ENCODE measurements at regions not wholly inside any gene's neighbourhood (a gene's known extent, or its start where the extent isn't known, plus 50 kb on each side); places are given as distances from the start of the nearest gene placed in this dataset.
"Not testable (repeated sequence)": the region's sequence is repeated elsewhere in the genome, so short reads cannot be mapped to it uniquely, and the experiment has no call there.

GRCh38 chr4:82301390-82301789, 72.4 kb downstream of the HNRNPD start:
- not testable (repeated sequence) for DNase-seq (ENCODE audit: low read depth)

GRCh38 chr4:82293304-82293703, 80.5 kb downstream of the HNRNPD start:
- no peak for DNase-seq (ENCODE audit: low read depth)

- DNase-seq (ENCODE audit: low read depth), result no peak
Observed at GRCh38 chr4:82287720-82288119, 86.1 kb downstream of the HNRNPD start.

DNA sequence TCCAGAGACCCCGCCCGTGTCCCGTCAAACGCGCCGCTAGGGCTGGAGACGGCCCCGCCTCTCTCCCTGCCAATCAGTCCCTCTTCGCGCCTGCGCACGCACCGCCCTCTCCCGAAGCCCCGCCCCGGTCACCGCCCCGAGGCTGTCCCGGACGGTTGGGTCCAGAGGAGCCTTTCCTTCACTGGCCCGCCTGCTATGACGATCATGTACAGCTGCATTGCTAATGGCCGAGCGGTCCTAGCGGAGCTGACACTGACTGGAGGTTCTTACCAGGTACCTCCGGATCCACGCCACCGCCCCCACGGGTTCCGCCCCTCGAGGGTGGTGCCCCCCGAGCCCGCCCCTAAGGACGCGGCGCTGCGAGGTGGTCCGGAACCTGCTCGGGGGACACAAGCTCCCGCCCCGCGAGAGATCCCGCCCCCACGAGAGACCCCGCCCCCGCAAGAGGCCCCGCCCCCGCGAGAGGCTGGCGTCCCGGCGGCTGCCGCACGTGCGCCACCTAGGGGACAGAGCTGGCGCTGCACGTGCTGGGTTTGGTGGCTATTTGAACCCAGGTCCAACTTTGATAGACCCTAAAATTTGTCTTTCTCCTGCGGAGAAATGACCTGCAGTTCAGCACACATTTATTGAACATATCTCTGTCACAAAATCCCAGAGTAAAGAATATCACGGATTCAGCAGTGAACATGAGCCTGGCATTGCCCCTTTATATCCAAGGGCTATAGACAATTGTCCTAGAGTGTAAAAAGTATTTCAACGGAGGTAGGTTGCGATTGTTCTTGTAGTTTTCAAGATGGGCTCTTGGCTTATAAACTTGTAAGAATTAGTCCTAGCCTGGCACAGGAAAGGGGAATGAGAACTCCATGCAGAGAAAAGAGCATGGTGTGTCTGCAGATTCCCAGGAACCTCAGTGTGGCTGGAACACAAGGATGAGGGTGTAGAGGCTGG, 88.7 kb downstream of the HNRNPD start:
- DNase-seq (ENCODE audit: low read depth), result peak; percentile 97

GRCh38 chr4:82284475-82284857, 89.3 kb downstream of the HNRNPD start:
- no peak for DNase-seq (ENCODE audit: low read depth)

DNA sequence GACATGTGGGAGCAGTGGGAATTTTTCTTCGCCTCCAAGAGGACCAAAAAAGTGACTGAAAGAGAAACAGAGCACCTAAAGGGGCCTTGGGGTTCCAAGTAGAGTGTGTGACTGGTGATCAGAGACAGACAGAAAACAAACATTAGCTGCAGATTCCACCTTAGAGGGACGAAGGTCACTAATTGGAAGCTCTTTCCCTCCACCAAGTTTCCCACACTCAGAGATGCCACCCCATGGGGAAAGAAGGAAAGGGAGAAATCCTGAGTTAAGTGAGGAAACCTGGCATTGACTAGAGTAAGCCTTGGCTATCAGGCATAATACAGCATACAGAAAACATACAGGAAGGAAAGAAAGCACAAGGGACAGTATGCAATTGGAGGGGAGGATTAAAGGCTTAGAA, 90.9 kb downstream of the HNRNPD start:
- no peak for DNase-seq (ENCODE audit: low read depth)

DNA sequence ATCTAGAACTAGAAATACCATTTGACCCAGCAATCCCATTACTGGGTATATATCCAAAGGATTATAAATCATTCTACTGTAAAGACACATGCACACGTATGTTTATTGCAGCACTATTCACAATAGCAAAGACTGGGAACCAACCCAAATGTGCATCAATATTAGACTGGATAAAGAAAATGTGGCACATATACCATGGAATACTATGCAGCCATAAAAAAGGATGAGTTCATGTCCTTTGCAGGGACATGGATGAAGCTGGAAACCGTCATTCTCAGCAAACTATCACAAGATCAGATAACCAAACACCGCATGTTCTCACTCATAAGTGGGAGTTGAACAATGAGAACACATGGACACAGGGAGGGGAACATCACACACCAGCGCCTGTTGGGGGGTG, 94.2 kb downstream of the HNRNPD start:
- DNase-seq (ENCODE audit: low read depth), result not testable (repeated sequence)

DNA sequence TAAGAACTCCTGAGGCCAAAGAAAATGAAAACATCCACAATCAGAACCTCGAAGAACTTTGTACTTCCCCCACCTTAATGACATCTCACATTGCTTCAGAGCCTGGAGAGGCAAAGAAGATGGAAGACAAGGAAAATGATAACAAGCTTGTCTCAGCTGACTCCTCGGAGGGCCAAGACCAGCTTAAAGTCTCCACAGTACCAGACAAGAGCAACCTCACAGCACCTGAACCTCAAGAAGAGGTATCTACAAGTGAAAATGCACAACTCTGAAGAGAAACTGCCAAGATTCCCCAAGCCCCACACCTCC, 97.5 kb downstream of the HNRNPD start:
- DNase-seq (ENCODE audit: low read depth), result no peak

GRCh38 chr4:82275431-82276331, 98.1 kb downstream of the HNRNPD start:
- no peak for DNase-seq (ENCODE audit: low read depth)

DNA sequence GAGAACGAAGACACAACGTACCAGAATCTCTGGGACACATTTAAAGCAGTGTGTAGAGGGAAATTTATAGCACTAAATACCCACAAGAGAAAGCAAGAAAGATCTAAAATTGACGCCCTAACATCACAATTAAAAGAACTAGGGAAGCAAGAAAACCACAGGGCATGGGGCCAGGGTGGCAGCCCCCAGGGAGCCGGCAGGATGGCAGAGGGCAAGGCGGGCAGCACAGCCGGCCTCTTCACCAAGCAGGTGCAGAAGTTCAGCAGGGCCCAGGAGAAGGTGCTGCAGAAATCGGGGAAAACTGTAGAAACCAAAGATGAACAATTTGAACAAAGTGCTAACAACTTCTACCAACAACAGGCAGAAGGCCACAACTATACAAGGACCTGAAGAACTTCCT, 99.1 kb downstream of the HNRNPD start:
- DNase-seq (ENCODE audit: low read depth), result not testable (repeated sequence)

DNA sequence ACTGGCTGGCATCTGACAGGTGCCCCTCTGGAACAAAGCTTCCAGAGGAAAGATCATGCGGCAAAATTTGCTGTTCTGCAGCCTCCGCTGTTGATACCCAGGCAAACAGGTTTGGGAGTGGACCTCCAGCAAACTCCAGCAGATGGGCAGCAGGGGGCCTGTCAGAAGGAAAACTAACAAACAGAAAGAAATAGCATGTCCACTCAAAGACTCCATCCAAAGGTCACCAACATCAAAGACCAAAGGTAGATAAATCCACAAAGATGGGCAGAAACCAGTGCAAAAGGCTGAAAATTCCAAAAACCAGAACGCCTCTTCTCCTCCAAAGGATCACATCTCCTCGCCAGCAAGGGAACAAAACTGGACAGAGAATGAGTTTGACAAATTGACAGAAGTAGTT, 101.3 kb downstream of the HNRNPD start:
- not testable (repeated sequence) for DNase-seq (ENCODE audit: low read depth)

- DNase-seq (ENCODE audit: low read depth), result not testable (repeated sequence)
Observed at GRCh38 chr4:82271915-82272480, 101.8 kb downstream of the HNRNPD start.

GRCh38 chr4:82268826-82269193, 105.0 kb downstream of the HNRNPD start:
- DNase-seq (ENCODE audit: low read depth), result no peak

GRCh38 chr4:82268050-82268825, 105.6 kb downstream of the HNRNPD start:
- DNase-seq (ENCODE audit: low read depth), result peak; percentile 53

DNA sequence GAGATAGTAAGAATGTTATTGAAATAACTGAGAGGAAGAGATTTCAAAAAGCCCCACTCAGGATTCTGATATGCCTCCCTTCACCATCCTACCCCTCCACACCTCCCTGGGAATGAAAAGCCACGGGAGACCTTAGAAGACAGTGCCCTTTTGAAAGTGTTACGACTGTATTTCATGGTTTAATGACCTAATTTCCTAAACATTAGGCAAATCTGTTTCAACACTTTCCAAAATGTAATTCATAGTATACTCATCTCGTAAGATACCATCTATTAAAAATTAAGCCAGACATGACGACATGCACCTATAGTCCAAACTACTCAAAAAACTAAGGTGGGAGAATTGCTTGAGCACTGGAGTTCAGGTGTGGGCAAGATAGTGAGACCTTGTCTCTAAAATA, 106.3 kb downstream of the HNRNPD start:
- DNase-seq (ENCODE audit: low read depth), result no peak

GRCh38 chr4:82266345-82266744, 107.4 kb downstream of the HNRNPD start:
- DNase-seq (ENCODE audit: low read depth), result no peak

GRCh38 chr4:82261084-82261483, 112.7 kb downstream of the HNRNPD start:
- DNase-seq (ENCODE audit: low read depth), result no peak

DNA sequence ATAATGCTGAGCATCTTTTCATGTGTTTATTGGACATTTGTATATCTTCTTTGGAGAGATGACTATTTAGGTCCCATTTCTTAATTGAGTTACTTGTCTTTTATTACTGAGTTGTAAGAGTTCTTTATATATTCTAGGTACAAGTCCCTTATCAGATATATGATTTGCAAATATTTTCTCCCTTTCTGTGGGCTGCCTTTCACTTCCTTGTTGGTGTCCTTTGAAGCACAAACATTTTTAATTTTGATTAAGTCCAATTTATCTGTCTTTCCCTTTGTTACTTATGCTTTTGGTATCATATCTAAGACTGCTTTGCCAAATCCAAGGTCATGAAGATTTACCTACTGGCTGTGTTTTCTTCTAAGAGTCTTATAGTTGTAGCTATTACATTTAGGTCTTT, 113.2 kb downstream of the HNRNPD start:
- DNase-seq (ENCODE audit: low read depth), result no peak

DNA sequence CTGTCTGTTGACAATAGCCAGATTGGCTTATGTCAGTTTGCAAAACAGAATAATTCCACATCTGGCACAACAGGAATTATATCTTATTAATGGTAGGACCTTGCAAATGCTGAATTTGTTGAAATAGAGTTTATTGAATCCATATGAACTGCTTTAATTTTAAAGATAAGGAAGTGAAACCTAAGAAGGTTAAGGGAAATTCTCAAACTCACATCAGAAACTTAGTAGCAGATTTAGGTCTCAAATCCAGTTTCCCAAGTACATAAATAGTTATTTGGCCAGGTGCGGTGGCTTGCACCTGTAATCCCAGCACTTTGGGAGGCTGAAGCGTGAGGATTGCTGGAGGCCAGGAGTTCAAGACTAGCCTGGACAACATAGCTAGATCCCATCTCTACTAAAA, 117.1 kb downstream of the HNRNPD start:
- no peak for DNase-seq (ENCODE audit: low read depth)

DNA sequence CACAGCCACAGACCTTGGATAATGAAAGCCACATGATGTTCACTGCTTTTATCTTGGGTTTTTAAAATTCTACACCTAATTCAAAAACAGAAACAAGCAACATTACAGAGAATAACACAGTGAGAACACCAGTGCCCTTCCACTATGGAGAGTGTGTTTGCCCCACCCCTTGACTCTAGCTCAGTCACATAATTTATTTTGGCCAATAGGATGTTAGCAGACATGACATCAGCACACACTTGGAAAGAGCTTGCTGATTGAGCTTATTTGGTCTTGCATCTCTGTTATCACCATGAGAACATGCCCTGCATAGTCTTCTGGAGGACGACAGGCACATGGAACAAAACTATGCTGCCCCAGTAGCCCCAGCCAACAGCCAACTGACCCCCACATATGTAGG, 118.1 kb downstream of the HNRNPD start:
- no peak for DNase-seq (ENCODE audit: low read depth)

DNA sequence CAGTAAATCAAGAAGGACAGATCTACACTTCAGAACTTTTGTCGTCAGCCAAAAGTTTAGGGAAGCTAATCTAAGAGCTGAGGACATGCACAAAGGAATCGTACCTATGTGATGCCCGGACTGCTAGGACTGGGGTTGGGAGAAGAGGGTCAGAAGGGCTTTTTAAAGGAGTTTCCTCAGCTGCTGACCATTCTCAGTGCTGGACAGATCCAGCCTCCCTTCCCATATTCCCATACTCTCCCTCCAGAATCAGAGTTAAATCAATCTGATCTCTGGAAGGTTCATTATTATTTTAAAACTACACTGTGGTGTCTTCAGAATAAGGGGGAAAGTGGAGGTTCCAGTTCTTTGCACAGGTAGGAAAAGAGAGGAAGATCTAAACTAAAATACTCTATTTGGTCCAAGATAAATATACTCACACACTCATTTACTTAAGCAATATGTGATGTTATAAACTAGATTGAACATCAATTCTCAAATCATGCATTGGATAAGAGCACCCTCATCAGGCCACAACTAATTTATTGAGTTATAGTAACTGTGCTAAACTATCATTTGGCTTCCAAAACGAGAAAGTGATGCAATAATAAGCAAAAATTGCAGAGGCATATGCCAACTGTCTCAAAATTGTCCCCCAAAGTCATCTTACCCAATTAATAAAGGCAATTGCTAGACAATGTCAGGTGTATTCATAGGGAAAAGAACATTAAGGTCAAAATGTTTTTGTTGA, 124.7 kb downstream of the HNRNPD start:
- DNase-seq (ENCODE audit: low read depth), result no peak

All from fibroblast of gingiva (primary cell).